Loucy (cell line): ENCODE measurements at regions not wholly inside any gene's neighbourhood (a gene's known extent, or its start where the extent isn't known, plus 50 kb on each side); places are given as distances from the start of the nearest gene placed in this dataset.

Experiments used
- H2AFZ ChIP-seq: fragments of 200-600 bp; sonication (generic); 2 replicates; pipeline ENCODE4 v1.6.0; 2016; ENCODE audit warnings: antibody characterized with exemption, mild to moderate bottlenecking, low read length, moderate library complexity
- H3F3A ChIP-seq: fragments of 200-600 bp; 2 replicates; pipeline ENCODE4 v1.6.0; 2016; ENCODE audit warnings: antibody characterized with exemption, low read depth, mild to moderate bottlenecking
- H3K27me3 ChIP-seq: fragments of 200-600 bp; sonication (generic); 2 replicates; pipeline ENCODE4 v1.6.1; 2014; ENCODE audit warnings: low read length, mild to moderate bottlenecking; ENCODE audit not compliant: insufficient read depth, poor library complexity, severe bottlenecking
- H3K36me3 ChIP-seq: fragments of 200-600 bp; sonication (generic); 2 replicates; pipeline ENCODE4 v1.6.1; 2016; ENCODE audit warnings: low read length; ENCODE audit not compliant: insufficient read depth
- H3K4me1 ChIP-seq: fragments of 200-600 bp; sonication (generic); 2 replicates; pipeline ENCODE4 v1.5.1; 2014; ENCODE audit warnings: low read length, mild to moderate bottlenecking; ENCODE audit not compliant: insufficient read depth, poor library complexity, severe bottlenecking
- H3K4me2 ChIP-seq: fragments of 200-600 bp; sonication (generic); 2 replicates; pipeline ENCODE4 v1.6.0; 2014; ENCODE audit warnings: antibody characterized with exemption, low read length, low read depth, mild to moderate bottlenecking; ENCODE audit not compliant: poor library complexity, severe bottlenecking
- H3K4me3 ChIP-seq: fragments of 200-600 bp; sonication (generic); 2 replicates; pipeline ENCODE4 v1.5.1; 2014; ENCODE audit warnings: low read length, mild to moderate bottlenecking, mixed read lengths; ENCODE audit not compliant: poor library complexity, severe bottlenecking
- H3K79me2 ChIP-seq: fragments of 200-600 bp; sonication (generic); 2 replicates; pipeline ENCODE4 v1.6.1; 2014; ENCODE audit warnings: low read length; ENCODE audit not compliant: insufficient read depth
- H3K9ac ChIP-seq: fragments of 200-600 bp; sonication (generic); 2 replicates; pipeline ENCODE4 v1.6.0; 2014; ENCODE audit warnings: mild to moderate bottlenecking, low read depth, low read length, moderate library complexity; ENCODE audit not compliant: poor library complexity, severe bottlenecking
- H3K9me2 ChIP-seq: fragments of 200-600 bp; sonication (generic); replicated peaks from 2 replicates; pipeline ENCODE4 v1.6.1; 2016; ENCODE audit warnings: low read depth, low read length, mixed read lengths
- H3K9me3 ChIP-seq: fragments of 200-600 bp; sonication (generic); 2 replicates; pipeline ENCODE4 v1.6.1; 2014; ENCODE audit warnings: mild to moderate bottlenecking, antibody characterized with exemption, low read length, low read depth; ENCODE audit not compliant: insufficient read depth
- H4K20me1 ChIP-seq: fragments of 200-600 bp; sonication (generic); 2 replicates; pipeline ENCODE4 v1.6.0; 2014; ENCODE audit warnings: antibody characterized with exemption, low read length, mild to moderate bottlenecking; ENCODE audit not compliant: insufficient read depth, poor library complexity, severe bottlenecking
- CTCF ChIP-seq: fragments of 200-600 bp; sonication (generic); conservative IDR thresholded peaks from 2 replicates; pipeline ENCODE4 v1.5.1; 2014; ENCODE audit warnings: mild to moderate bottlenecking, antibody characterized with exemption, low read length
- EZH2phosphoT487 ChIP-seq: fragments of 200-600 bp; IDR thresholded peaks from 2 replicates; pipeline ENCODE4 v1.6.1; 2018; ENCODE audit warnings: antibody characterized with exemption, mild to moderate bottlenecking, moderate library complexity, borderline replicate concordance

GRCh38 chr18:47345291-47345690, 93.8 kb upstream of the SKOR2 start:
- TF ChIP-seq EZH2phosphoT487 (no peak), CTCF (no peak)
- H3K27me3 ChIP-seq = no peaks in the 10 kb centered on the region
- no peaks in the 10 kb centered on the region for H3K9me2 ChIP-seq
- no peaks in the 10 kb centered on the region for H4K20me1 ChIP-seq
- H3K36me3 ChIP-seq = no peaks in the 10 kb centered on the region
- no peak overlapping the region for H3K4me2 ChIP-seq
- no peaks in the 10 kb centered on the region for H3F3A ChIP-seq
- no peaks in the 10 kb centered on the region for H3K79me2 ChIP-seq
- no peaks in the 10 kb centered on the region for H3K9me3 ChIP-seq
- no peak overlapping the region for H3K9ac ChIP-seq
- H2AFZ ChIP-seq = no peak overlapping the region
- no peak overlapping the region for H3K4me3 ChIP-seq
- H3K4me1 ChIP-seq = no peaks in the 10 kb centered on the region

- H3K27me3 ChIP-seq = no peaks in the 10 kb centered on the region
- H3F3A ChIP-seq = no peaks in the 10 kb centered on the region
- no peak overlapping the region for H3K4me2 ChIP-seq
- H4K20me1 ChIP-seq = no peaks in the 10 kb centered on the region
- H3K4me1 ChIP-seq = no peaks in the 10 kb centered on the region
- H2AFZ ChIP-seq = no peak overlapping the region
- TF ChIP-seq EZH2phosphoT487 = no peak
- no peak for TF ChIP-seq CTCF
- no peaks in the 10 kb centered on the region for H3K9me2 ChIP-seq
- H3K9me3 ChIP-seq = no peaks in the 10 kb centered on the region
- H3K79me2 ChIP-seq = no peaks in the 10 kb centered on the region
- H3K4me3 ChIP-seq = no peak overlapping the region
- H3K36me3 ChIP-seq = no peaks in the 10 kb centered on the region
- no peak overlapping the region for H3K9ac ChIP-seq
Measured at GRCh38 chr18:47343291-47343690, 91.8 kb upstream of the SKOR2 start.

GRCh38 chr18:47342566-47342965, 91.1 kb upstream of the SKOR2 start:
- Histone ChIP-seq H3F3A (no peaks in the 10 kb centered on the region), H3K9me3 (no peaks in the 10 kb centered on the region), H3K27me3 (no peaks in the 10 kb centered on the region), H3K4me2 (no peak overlapping the region), H3K4me1 (no peaks in the 10 kb centered on the region), H3K9ac (no peak overlapping the region), H4K20me1 (no peaks in the 10 kb centered on the region), H3K79me2 (no peaks in the 10 kb centered on the region), H3K36me3 (no peaks in the 10 kb centered on the region), H3K9me2 (no peaks in the 10 kb centered on the region), H2AFZ (no peak overlapping the region), H3K4me3 (no peak overlapping the region)
- TF ChIP-seq EZH2phosphoT487 (no peak), CTCF (no peak)
